ENCODE measurements at regions not wholly inside any gene's neighbourhood (a gene's known extent, or its start where the extent isn't known, plus 50 kb on each side); places are given as distances from the start of the nearest gene placed in this dataset.

DNA sequence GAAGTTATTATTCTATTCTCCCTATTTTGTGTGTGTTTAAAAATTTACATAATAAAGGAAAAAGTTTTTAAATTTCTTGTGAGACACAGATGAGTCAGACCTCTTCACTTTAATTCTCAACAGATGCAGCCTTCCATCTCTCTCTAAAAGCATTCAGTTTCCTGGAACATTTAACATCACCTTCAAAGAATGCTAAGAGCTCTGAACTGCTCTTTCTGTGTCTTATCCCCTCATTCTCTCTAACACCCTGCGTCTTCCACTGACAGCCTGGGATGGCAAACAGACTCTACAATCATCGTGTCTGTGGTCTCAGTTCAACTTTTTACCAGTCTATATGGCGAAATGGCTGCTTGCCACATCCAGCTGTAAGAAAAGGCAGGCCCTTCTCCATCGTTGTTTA is 173.0 kb downstream of the HINT1 start:
- no peak for ATAC-seq
- Mint-ChIP-seq H3K36me3 (ENCODE audit: insufficient read depth) (no peaks in the 10 kb centered on the region), H3K27me3 (ENCODE audit: low read depth) (peaks cover 14% of the 10 kb centered on the region), H3K4me1 (ENCODE audit: low read depth) (no peaks in the 10 kb centered on the region), H3K4me3 (no peak overlapping the region), H3K9me3 (no peaks in the 10 kb centered on the region)
- no peak for DNase-seq

DNA sequence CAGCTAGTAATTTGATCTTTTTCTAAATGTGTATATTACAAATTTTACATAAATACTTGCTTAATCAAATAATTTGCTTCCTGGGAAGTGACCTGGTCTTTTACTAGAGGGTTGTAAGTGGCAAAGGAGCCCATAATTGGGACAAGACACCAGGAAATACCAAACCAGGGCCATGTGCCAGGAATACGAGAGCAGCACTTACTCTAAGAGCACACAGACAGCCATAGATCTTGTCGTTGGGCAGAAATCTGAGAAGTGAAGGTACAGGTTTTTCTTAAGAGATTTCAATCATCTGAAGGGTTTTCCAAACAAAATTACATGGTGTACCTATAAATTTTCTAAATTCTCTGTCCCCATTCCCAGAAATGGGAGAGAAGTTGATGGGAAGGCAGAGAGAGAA is 179.3 kb downstream of the HINT1 start:
- H3K9me3 Mint-ChIP-seq = no peaks in the 10 kb centered on the region
- H3K4me1 Mint-ChIP-seq (ENCODE audit: low read depth) = no peaks in the 10 kb centered on the region
- no peaks in the 10 kb centered on the region for H3K36me3 Mint-ChIP-seq (ENCODE audit: insufficient read depth)
- no peak overlapping the region for H3K4me3 Mint-ChIP-seq
- peaks cover 6% of the 10 kb centered on the region for H3K27me3 Mint-ChIP-seq (ENCODE audit: low read depth)
- no peak for ATAC-seq
- no peak for DNase-seq

DNA sequence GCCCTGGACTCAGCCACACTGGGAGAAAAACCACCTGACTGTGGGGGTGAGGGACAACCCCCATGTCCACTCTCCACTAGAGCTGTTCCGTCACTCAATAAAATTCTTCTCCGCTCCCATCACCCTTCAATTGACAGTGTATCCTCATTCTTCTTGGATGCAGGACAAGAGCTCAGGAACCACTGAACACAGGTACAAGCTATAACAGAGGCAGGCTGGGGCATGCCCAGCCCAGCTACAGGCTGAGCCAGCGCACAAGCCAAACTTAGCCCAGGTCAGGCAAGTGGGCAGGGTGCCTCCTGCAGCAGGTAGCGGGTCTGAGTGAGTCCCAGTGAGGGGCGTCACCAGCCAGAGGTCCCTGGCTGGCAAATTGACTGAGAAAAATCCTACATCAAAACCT is 183.4 kb downstream of the HINT1 start:
- ATAC-seq = no peak
- Mint-ChIP-seq H3K27me3 (ENCODE audit: low read depth) (peaks cover 8% of the 10 kb centered on the region), H3K4me1 (ENCODE audit: low read depth) (no peaks in the 10 kb centered on the region), H3K4me3 (no peak overlapping the region), H3K36me3 (ENCODE audit: insufficient read depth) (no peaks in the 10 kb centered on the region), H3K9me3 (peaks cover 8% of the 10 kb centered on the region)
- no peak for DNase-seq

DNA sequence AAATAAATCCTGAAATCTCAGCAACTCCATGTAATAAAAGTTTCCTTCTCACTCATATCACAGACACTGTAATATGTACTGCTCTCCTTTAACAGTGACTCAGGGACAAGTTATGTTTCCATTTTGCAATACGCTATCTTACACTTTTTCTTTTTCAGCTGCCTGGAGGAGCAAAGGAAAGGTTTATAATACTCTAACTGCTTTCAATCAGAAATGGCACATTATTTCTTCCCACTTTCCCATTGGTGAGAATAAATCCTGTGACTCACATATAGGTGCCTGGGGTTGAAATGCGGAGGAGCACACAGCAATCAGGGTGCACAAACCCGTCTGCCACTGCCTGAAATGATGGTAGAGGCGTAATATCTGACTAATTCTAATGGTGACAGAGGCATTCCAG is 186.6 kb downstream of the HINT1 start:
- Mint-ChIP-seq H3K36me3 (ENCODE audit: insufficient read depth) (no peaks in the 10 kb centered on the region), H3K27me3 (ENCODE audit: low read depth) (peaks cover 8% of the 10 kb centered on the region), H3K4me3 (no peak overlapping the region), H3K4me1 (ENCODE audit: low read depth) (no peaks in the 10 kb centered on the region), H3K9me3 (peaks cover 8% of the 10 kb centered on the region)
- ATAC-seq (no peak), DNase-seq (no peak)

DNA sequence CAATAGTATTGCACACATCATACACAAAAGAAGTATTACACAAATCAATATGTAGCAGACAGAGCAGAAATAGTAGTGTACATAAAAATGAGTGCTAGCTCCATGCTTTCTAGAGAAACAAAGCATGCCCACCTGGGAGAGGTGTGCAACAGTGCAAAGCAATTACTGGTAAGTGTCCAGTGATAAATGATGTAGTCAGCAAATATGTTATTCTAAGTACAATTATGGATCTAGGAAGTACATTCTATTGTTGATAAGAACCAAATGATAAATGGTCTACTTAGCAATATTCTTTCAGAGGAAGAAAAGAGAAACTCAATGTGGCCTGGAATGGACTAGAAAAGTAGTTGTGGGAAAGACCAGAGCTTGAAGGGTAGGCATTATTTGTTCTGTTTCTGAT is 188.6 kb downstream of the HINT1 start:
- DNase-seq (no peak), ATAC-seq (no peak)
- no peaks in the 10 kb centered on the region for H3K36me3 Mint-ChIP-seq (ENCODE audit: insufficient read depth)
- no peak overlapping the region for H3K4me3 Mint-ChIP-seq
- H3K27me3 Mint-ChIP-seq (ENCODE audit: low read depth) = peaks cover 11% of the 10 kb centered on the region
- H3K9me3 Mint-ChIP-seq = peaks cover 8% of the 10 kb centered on the region
- H3K4me1 Mint-ChIP-seq (ENCODE audit: low read depth) = no peaks in the 10 kb centered on the region

DNA sequence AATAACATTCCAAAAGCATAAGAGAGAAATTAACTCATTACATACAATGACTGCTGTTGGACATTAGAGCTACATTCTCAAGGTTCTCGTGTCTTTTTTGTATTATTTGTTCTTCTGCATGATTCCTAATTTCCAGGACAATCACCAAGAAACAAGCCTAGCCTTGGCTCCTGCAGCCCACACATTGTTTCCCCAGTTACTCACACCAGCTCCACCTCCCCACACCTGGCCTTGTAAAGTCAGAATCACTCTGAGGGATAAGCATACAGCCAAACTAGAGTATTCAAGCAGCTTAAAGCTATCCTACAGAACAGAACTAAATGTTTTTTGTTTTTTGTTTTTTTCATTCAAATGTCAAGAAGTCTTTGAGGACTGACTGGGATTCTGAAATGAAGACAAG is 189.2 kb downstream of the HINT1 start:
- ATAC-seq = no peak
- Mint-ChIP-seq H3K9me3 (peaks cover 8% of the 10 kb centered on the region), H3K27me3 (ENCODE audit: low read depth) (peaks cover 11% of the 10 kb centered on the region), H3K36me3 (ENCODE audit: insufficient read depth) (no peaks in the 10 kb centered on the region), H3K4me3 (no peak overlapping the region), H3K4me1 (ENCODE audit: low read depth) (no peaks in the 10 kb centered on the region)
- DNase-seq = no peak

DNA sequence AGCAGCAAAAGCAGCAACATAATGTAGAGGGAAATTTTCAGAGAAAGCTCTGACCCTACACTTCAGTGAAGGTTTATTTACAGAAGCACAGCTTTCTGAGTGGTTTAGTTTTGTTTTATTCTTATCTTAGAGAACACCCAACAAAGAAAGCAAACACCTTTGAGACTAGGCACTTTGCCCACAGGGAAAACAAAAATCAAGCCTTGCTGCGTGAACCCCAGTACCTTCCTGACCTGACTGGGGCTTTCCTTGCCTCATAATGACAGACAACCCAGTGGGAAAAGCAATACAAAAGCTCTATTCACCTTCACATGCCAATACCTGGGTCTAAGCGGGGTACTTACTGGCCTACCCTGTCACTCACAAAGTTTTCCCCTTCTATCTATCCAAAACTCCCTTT is 189.8 kb downstream of the HINT1 start:
- ATAC-seq (no peak), DNase-seq (no peak)
- Mint-ChIP-seq H3K36me3 (ENCODE audit: insufficient read depth) (no peaks in the 10 kb centered on the region), H3K4me3 (no peak overlapping the region), H3K9me3 (peaks cover 8% of the 10 kb centered on the region), H3K27me3 (ENCODE audit: low read depth) (peaks cover 11% of the 10 kb centered on the region), H3K4me1 (ENCODE audit: low read depth) (no peaks in the 10 kb centered on the region)

DNA sequence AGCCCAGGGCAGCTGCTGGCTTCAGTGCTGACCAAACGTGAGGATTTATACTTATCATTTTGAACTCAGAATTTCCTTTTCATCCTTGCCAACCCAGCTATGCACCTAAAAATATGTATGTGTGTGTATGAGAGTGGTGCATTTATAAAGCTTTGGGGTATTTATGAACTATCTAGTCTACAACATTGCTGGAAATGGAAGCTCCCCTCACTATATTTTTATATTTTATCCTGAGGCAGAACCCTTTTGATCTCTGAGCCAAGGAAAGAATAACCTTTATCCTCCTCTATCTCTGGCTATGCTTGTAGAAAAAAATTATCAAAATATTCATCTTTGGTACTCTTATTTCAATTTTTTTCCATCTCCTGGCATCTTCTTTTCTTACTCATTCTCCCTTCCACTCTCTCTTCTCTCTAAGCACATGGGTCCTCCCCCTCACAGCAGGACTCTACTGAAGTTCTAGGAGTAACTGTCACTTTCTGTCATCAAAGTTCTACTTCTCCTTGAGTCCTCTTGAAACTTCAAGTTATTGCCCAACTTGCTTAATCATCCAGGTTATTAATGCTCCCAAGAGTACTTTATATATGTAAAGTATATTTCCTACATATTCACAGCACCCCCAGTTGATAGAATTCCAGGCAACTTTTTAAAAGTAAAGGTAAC is 190.9 kb downstream of the HINT1 start:
- Mint-ChIP-seq H3K27me3 (ENCODE audit: low read depth) (peaks cover 5% of the 10 kb centered on the region), H3K4me3 (no peak overlapping the region), H3K36me3 (ENCODE audit: insufficient read depth) (no peaks in the 10 kb centered on the region), H3K4me1 (ENCODE audit: low read depth) (no peaks in the 10 kb centered on the region), H3K9me3 (peaks cover under 1% of the 10 kb centered on the region)
- ATAC-seq = no peak
- DNase-seq = no peak

DNA sequence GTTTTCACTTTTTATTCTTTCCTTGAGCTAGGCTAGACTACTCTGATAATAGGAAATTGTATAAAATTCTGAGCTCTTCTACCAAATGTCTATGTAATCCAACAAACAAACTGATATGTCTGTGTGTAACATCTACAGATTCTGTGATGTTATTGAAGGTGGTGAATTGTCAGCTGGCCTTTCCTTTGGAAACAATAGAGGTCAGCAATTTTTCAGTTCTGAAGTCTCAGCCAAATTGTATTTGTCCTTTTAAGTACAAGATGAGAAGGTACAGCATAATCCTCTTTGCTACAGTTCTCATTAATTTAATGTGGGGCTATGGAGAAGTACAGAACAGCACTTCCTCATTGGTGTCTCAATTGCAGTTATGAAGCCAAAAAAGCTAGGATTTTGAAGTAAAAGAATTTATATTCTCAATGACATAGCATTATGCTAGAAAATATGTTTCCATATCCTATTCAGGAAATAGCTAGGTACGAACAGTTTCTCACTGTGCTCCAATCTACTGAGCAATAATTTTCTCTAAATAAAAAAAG is 198.0 kb downstream of the HINT1 start:
- H3K36me3 Mint-ChIP-seq (ENCODE audit: insufficient read depth) = no peaks in the 10 kb centered on the region
- no peak overlapping the region for H3K4me3 Mint-ChIP-seq
- no peaks in the 10 kb centered on the region for H3K27me3 Mint-ChIP-seq (ENCODE audit: low read depth)
- peaks cover 6% of the 10 kb centered on the region for H3K9me3 Mint-ChIP-seq
- no peak for DNase-seq
- H3K4me1 Mint-ChIP-seq (ENCODE audit: low read depth) = no peaks in the 10 kb centered on the region
- no peak for ATAC-seq

DNA sequence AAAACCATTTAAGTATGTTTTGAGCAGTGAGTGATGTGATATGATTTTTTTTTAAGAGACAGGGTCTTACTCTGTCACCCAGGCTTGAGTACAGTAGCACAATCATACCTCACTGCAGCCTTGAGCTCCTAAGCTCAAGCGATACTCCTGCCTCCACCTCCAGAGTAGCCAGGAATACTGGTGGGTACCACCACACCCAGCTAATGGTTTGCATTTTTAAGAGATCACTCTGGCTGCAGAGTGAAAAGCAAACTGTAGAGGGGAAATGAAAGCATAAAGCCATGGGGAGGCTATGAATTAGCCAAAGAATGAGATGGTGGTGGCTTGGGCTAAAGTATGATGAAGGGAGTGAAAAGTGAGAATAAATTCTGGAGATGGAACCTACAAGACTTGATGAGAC is 199.1 kb downstream of the HINT1 start:
- no peak overlapping the region for H3K4me3 Mint-ChIP-seq
- no peak for ATAC-seq
- peaks cover 6% of the 10 kb centered on the region for H3K9me3 Mint-ChIP-seq

DNA sequence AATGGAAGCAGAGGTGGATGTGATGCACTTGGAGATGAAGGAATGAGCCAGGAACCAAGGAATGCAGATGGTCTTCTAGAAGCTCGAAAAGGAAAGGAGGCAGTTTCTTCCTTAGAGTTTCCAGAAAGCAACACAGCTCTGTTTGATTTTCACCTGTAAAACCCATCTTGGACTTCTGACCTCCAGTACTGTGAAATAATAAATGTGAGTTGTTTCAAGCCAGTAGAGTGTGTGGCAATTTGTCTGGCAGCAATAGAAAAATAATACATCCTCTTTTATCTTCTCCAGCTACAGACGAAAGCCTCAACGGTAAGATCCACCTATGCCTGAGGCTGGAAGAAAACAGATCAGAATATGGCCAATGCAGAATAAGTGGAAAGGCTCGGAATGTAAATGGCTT is 199.7 kb downstream of the HINT1 start:
- DNase-seq = no peak
- H3K4me3 Mint-ChIP-seq = no peak overlapping the region
- peaks cover 6% of the 10 kb centered on the region for H3K9me3 Mint-ChIP-seq
- no peak for ATAC-seq
- H3K36me3 Mint-ChIP-seq (ENCODE audit: insufficient read depth) = no peaks in the 10 kb centered on the region
- H3K27me3 Mint-ChIP-seq (ENCODE audit: low read depth) = no peaks in the 10 kb centered on the region
- no peaks in the 10 kb centered on the region for H3K4me1 Mint-ChIP-seq (ENCODE audit: low read depth)

More for the DNA sequence above, 199.1 kb downstream of the HINT1 start:
- no peak for DNase-seq
- Mint-ChIP-seq H3K36me3 (ENCODE audit: insufficient read depth) (no peaks in the 10 kb centered on the region), H3K4me1 (ENCODE audit: low read depth) (no peaks in the 10 kb centered on the region), H3K27me3 (ENCODE audit: low read depth) (no peaks in the 10 kb centered on the region)

DNA sequence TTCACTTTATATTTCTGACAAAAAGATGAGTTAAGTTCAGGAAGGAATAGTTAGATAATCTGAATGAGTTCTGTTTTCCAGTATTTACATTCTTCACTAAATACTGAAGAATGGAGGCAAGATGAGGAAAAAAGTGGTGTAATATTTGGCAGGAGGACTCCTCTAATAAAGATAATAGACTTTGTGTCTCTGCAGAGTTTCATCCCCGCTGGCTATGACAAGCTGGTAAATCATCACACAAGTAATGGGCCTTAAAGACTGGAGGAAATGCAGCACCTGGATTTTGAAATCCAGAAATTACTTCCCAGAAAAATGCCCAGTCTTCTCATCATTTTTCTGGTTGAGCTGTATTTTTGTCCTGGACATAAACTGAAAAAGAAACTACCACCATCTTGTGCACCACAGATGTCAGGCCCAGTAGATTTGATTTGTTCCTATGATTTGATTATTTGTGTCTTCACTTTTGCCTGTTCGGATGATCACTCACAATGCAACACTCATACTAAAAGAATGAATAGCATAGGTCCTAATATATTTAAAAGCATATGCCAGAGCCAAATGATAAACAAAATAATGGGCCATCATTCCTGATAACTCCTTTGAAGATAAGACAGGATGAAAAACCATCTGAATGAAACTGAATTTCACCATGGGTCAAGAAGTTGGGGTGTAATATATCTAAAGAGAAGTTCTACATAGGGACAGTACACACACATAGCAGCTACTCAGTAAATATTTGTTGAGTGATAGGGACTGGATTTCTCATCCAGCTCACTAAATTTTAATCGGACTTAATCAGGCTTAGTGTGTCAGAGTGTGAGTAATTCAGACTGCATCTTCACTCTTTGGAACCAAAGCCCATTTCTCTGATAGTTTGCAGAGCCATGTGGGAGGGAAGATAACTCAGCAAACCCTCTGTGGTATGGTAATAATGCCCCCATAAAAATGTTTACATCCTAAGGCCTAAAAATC is 200.5 kb downstream of the HINT1 start:
- Mint-ChIP-seq H3K27me3 (ENCODE audit: low read depth) (no peaks in the 10 kb centered on the region), H3K4me3 (no peak overlapping the region), H3K36me3 (ENCODE audit: insufficient read depth) (no peaks in the 10 kb centered on the region)

DNA sequence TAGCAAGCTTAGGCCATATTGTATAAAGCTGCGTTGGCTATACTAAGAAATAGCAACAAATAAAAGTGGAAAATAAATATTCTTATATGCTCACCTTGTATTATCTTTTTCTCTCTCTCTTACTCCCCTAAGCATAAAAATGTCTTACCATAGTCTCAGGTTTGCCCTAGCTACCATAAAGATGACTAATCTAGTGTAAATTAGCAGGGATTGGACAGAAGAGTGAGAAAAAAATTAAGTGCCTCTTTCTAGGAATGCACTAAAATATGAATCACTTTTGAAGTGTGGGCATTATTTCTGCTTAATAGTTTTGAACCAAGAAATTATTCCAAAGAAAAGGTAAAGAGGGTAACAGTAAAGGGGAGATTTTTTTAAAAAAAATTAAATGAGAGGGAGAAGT is 201.3 kb downstream of the HINT1 start:
- peaks cover 6% of the 10 kb centered on the region for H3K9me3 Mint-ChIP-seq
- H3K36me3 Mint-ChIP-seq (ENCODE audit: insufficient read depth) = no peaks in the 10 kb centered on the region
- DNase-seq = no peak
- no peak overlapping the region for H3K4me3 Mint-ChIP-seq
- ATAC-seq = no peak
- no peaks in the 10 kb centered on the region for H3K4me1 Mint-ChIP-seq (ENCODE audit: low read depth)
- H3K27me3 Mint-ChIP-seq (ENCODE audit: low read depth) = no peaks in the 10 kb centered on the region

More for the DNA sequence above, 200.5 kb downstream of the HINT1 start:
- Mint-ChIP-seq H3K4me1 (ENCODE audit: low read depth) (no peaks in the 10 kb centered on the region), H3K9me3 (peaks cover 6% of the 10 kb centered on the region)
- DNase-seq (no peak), ATAC-seq (no peak)

DNA sequence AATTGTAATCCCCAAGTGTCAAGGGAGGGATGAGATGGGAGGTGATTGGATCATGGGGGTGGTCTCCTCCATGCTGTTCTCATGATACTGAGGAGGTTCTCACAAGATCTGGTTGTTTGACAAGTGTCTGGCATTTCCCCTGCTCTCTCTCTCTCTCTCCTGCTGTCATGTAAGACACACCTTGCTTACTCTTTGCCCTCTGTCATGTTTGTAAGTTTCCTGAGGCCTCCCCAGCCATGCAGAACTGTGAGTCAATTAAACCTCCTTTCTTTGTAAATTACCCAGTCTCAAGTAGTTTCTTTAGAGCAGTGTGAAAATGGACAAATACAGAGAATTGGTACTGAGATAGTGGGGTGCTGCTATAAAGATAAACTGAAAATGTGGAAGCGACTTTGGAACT is 207.9 kb downstream of the HINT1 start:
- Mint-ChIP-seq H3K9me3 (peaks cover 1% of the 10 kb centered on the region), H3K27me3 (ENCODE audit: low read depth) (no peaks in the 10 kb centered on the region), H3K36me3 (ENCODE audit: insufficient read depth) (no peaks in the 10 kb centered on the region), H3K4me3 (no peak overlapping the region), H3K4me1 (ENCODE audit: low read depth) (no peaks in the 10 kb centered on the region)
- no peak for ATAC-seq
- DNase-seq = no peak

DNA sequence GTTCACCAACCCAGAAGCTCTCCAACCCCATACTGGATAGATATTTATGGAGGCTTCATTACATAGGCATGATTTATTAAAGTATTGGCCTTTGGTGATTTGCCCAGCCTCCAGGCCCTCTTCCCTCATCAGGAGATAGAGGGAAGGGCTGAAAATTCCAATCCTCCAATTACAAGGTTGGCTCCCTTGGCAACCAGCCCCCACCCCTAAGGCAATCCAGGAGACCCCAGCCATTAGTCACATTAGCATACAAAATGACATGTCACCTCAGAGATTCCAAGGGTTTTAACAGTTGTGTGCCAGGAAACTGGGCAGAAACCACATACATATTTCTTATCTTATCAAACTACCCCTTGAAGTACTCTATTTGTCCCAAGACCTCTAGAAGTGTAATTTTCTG is 210.0 kb downstream of the HINT1 start:
- no peak for DNase-seq
- no peak overlapping the region for H3K4me3 Mint-ChIP-seq
- no peaks in the 10 kb centered on the region for H3K4me1 Mint-ChIP-seq (ENCODE audit: low read depth)
- no peaks in the 10 kb centered on the region for H3K9me3 Mint-ChIP-seq
- no peak for ATAC-seq
- H3K36me3 Mint-ChIP-seq (ENCODE audit: insufficient read depth) = no peaks in the 10 kb centered on the region
- no peaks in the 10 kb centered on the region for H3K27me3 Mint-ChIP-seq (ENCODE audit: low read depth)
